ENCODE measurements at regions not wholly inside any gene's neighbourhood (a gene's known extent, or its start where the extent isn't known, plus 50 kb on each side); places are given as distances from the start of the nearest gene placed in this dataset.

GRCh38 chr18:27656167-27656778, 471.2 kb upstream of the CHST9 start:
- ChIA-PET POLR2A (no interaction called here), CTCF (no interaction called here)
- Histone ChIP-seq H3K4me3 (ENCODE audit: low read length) (no peak overlapping the region), H3K4me1 (ENCODE audit: control insufficient read depth in 2 of 2, insufficient read depth in 2 of 2, low read length in 2 of 2) (no peaks in the 10 kb centered on the region), H3K9me3 (ENCODE audit: control insufficient read depth in 2 of 3, low read length in 3 of 3) (no peaks in the 10 kb centered on the region), H3K27ac (ENCODE audit: low read depth, low read length) (no peak overlapping the region), H3K36me3 (ENCODE audit: control insufficient read depth in 2 of 3, insufficient read depth in 3 of 3, low read length in 3 of 3) (no peaks in the 10 kb centered on the region), H3K27me3 (ENCODE audit: control insufficient read depth in 2 of 2, insufficient read depth in 2 of 2, low read length in 2 of 2) (no peaks in the 10 kb centered on the region)
- Mint-ChIP-seq H3K4me3 (no peak overlapping the region), H3K36me3 (peaks cover 0 to 3% (median 0%) of the 10 kb centered on the region in 5 donors), H3K27ac (no peak overlapping the region), H3K9me3 (peaks cover 0 to 11% (median 4%) of the 10 kb centered on the region in 11 donors), H3K4me1 (no peaks in the 10 kb centered on the region), H3K27me3 (no peaks in the 10 kb centered on the region)
- ATAC-seq (no peak), DNase-seq (no peak)
- intact Hi-C loops (cut with micrococcal nuclease), result no loop called here

- H3K36me3 ChIP-seq (ENCODE audit: control insufficient read depth in 2 of 3, insufficient read depth in 3 of 3, low read length in 3 of 3), result no peaks in the 10 kb centered on the region
- H3K27ac ChIP-seq (ENCODE audit: low read depth, low read length), result no peak overlapping the region
- Mint-ChIP-seq H3K27me3 (no peaks in the 10 kb centered on the region), H3K36me3 (peaks cover 0 to 3% (median 0%) of the 10 kb centered on the region in 5 donors), H3K4me1 (no peaks in the 10 kb centered on the region), H3K4me3 (no peak overlapping the region), H3K27ac (no peak overlapping the region), H3K9me3 (peaks cover 0 to 8% (median 3%) of the 10 kb centered on the region in 11 donors)
- no peaks in the 10 kb centered on the region for H3K4me1 ChIP-seq (ENCODE audit: control insufficient read depth in 2 of 2, insufficient read depth in 2 of 2, low read length in 2 of 2)
- no peaks in the 10 kb centered on the region for H3K27me3 ChIP-seq (ENCODE audit: control insufficient read depth in 2 of 2, insufficient read depth in 2 of 2, low read length in 2 of 2)
- intact Hi-C loops (cut with micrococcal nuclease), result no loop called here
- no peak overlapping the region for H3K4me3 ChIP-seq (ENCODE audit: low read length)
- CTCF ChIA-PET, result no interaction called here
- ATAC-seq (no peak), DNase-seq (no peak)
- POLR2A ChIA-PET, result no interaction called here
- H3K9me3 ChIP-seq (ENCODE audit: control insufficient read depth in 2 of 3, low read length in 3 of 3), result no peaks in the 10 kb centered on the region
Observed at GRCh38 chr18:27653247-27653646, 468.1 kb upstream of the CHST9 start.

DNA sequence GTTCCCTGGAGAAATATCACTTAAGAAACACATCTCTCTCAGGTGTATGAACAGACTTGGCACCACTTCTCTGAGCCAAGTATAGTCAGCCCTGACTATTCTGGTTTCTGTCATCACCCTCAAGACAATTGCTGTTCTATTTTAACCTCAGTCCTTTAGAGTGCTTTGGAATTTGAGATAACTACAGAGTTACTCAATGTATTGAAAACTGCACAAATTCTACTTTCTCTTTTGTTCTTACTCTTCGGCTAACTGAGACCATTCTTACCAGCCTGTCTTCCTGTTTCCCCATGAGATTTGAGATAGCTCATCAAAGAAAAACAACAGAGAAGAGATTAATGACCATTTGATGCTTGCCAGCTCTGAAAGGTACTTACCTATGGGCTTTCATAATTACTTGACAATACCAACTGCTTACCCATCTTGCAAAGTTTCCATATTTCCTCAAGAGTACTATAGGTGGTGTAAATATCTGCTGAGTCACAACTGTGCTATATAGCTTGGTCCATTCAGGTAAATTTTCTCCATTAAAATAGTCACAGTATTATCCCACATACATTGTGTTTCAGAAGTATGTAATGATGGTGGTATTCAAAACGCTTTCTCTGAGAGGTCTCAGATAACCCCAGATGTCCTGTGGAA, 467.5 kb upstream of the CHST9 start:
- Mint-ChIP-seq H3K27ac (no peak overlapping the region), H3K4me3 (no peak overlapping the region), H3K4me1 (no peaks in the 10 kb centered on the region), H3K36me3 (peaks cover 0 to 3% (median 0%) of the 10 kb centered on the region in 5 donors), H3K9me3 (peaks cover 0 to 8% (median 3%) of the 10 kb centered on the region in 11 donors), H3K27me3 (no peaks in the 10 kb centered on the region)
- no peaks in the 10 kb centered on the region for H3K36me3 ChIP-seq (ENCODE audit: control insufficient read depth in 2 of 3, insufficient read depth in 3 of 3, low read length in 3 of 3)
- no peaks in the 10 kb centered on the region for H3K9me3 ChIP-seq (ENCODE audit: control insufficient read depth in 2 of 3, low read length in 3 of 3)
- POLR2A ChIA-PET, result no interaction called here
- H3K27ac ChIP-seq (ENCODE audit: low read depth, low read length), result no peak overlapping the region
- no peak for ATAC-seq
- CTCF ChIA-PET, result no interaction called here
- no peaks in the 10 kb centered on the region for H3K27me3 ChIP-seq (ENCODE audit: control insufficient read depth in 2 of 2, insufficient read depth in 2 of 2, low read length in 2 of 2)
- intact Hi-C loops (cut with micrococcal nuclease), result no loop called here
- no peaks in the 10 kb centered on the region for H3K4me1 ChIP-seq (ENCODE audit: control insufficient read depth in 2 of 2, insufficient read depth in 2 of 2, low read length in 2 of 2)
- H3K4me3 ChIP-seq (ENCODE audit: low read length), result no peak overlapping the region
- no peak for DNase-seq

- no peak overlapping the region for H3K4me3 Mint-ChIP-seq
- Histone ChIP-seq H3K9me3 (ENCODE audit: control insufficient read depth in 2 of 3, low read length in 3 of 3) (no peaks in the 10 kb centered on the region), H3K4me1 (ENCODE audit: control insufficient read depth in 2 of 2, insufficient read depth in 2 of 2, low read length in 2 of 2) (no peaks in the 10 kb centered on the region), H3K36me3 (ENCODE audit: control insufficient read depth in 2 of 3, insufficient read depth in 3 of 3, low read length in 3 of 3) (no peaks in the 10 kb centered on the region), H3K27ac (ENCODE audit: low read depth, low read length) (no peak overlapping the region), H3K4me3 (ENCODE audit: low read length) (no peak overlapping the region), H3K27me3 (ENCODE audit: control insufficient read depth in 2 of 2, insufficient read depth in 2 of 2, low read length in 2 of 2) (no peaks in the 10 kb centered on the region)
- ChIA-PET POLR2A (no interaction called here), CTCF (no interaction called here)
- peaks cover 0 to 5% (median 2%) of the 10 kb centered on the region in 11 donors for H3K9me3 Mint-ChIP-seq
- H3K27me3 Mint-ChIP-seq, result no peaks in the 10 kb centered on the region
- no peak for ATAC-seq
- DNase-seq, result no peak
- intact Hi-C loops (cut with micrococcal nuclease), result no loop called here
- no peak overlapping the region for H3K27ac Mint-ChIP-seq
- peaks cover 0 to 3% (median 0%) of the 10 kb centered on the region in 5 donors for H3K36me3 Mint-ChIP-seq
- H3K4me1 Mint-ChIP-seq, result no peaks in the 10 kb centered on the region
Observed at GRCh38 chr18:27649621-27650020, 464.5 kb upstream of the CHST9 start.

- ATAC-seq, result no peak
- Mint-ChIP-seq H3K27ac (no peak overlapping the region), H3K9me3 (peaks cover 0 to 15% (median 0%) of the 10 kb centered on the region in 11 donors), H3K27me3 (no peaks in the 10 kb centered on the region), H3K4me3 (no peak overlapping the region), H3K36me3 (no peaks in the 10 kb centered on the region), H3K4me1 (no peaks in the 10 kb centered on the region)
- POLR2A ChIA-PET, result no interaction called here
- intact Hi-C loops (cut with micrococcal nuclease), result no loop called here
- no peak for DNase-seq
- Histone ChIP-seq H3K4me3 (ENCODE audit: low read length) (no peak overlapping the region), H3K9me3 (ENCODE audit: control insufficient read depth in 2 of 3, low read length in 3 of 3) (no peaks in the 10 kb centered on the region), H3K27me3 (ENCODE audit: control insufficient read depth in 2 of 2, insufficient read depth in 2 of 2, low read length in 2 of 2) (no peaks in the 10 kb centered on the region), H3K36me3 (ENCODE audit: control insufficient read depth in 2 of 3, insufficient read depth in 3 of 3, low read length in 3 of 3) (no peaks in the 10 kb centered on the region), H3K4me1 (ENCODE audit: control insufficient read depth in 2 of 2, insufficient read depth in 2 of 2, low read length in 2 of 2) (no peaks in the 10 kb centered on the region), H3K27ac (ENCODE audit: low read depth, low read length) (no peak overlapping the region)
- CTCF ChIA-PET, result no interaction called here
Observed at GRCh38 chr18:27645929-27646328, 460.8 kb upstream of the CHST9 start.

GRCh38 chr18:27636576-27637085, 451.5 kb upstream of the CHST9 start:
- ATAC-seq (no peak), DNase-seq (no peak)
- POLR2A ChIA-PET, result no interaction called here
- intact Hi-C loops (cut with micrococcal nuclease), result no loop called here
- no peak overlapping the region for H3K27ac Mint-ChIP-seq
- Histone ChIP-seq H3K27ac (ENCODE audit: low read depth, low read length) (no peak overlapping the region), H3K4me3 (ENCODE audit: low read length) (no peak overlapping the region), H3K36me3 (ENCODE audit: control insufficient read depth in 2 of 3, insufficient read depth in 3 of 3, low read length in 3 of 3) (no peaks in the 10 kb centered on the region), H3K27me3 (ENCODE audit: control insufficient read depth in 2 of 2, insufficient read depth in 2 of 2, low read length in 2 of 2) (no peaks in the 10 kb centered on the region), H3K4me1 (ENCODE audit: control insufficient read depth in 2 of 2, insufficient read depth in 2 of 2, low read length in 2 of 2) (no peaks in the 10 kb centered on the region), H3K9me3 (ENCODE audit: control insufficient read depth in 2 of 3, low read length in 3 of 3) (no peaks in the 10 kb centered on the region)
- H3K27me3 Mint-ChIP-seq, result no peaks in the 10 kb centered on the region
- H3K4me1 Mint-ChIP-seq, result no peaks in the 10 kb centered on the region
- peaks cover 0 to 9% (median 1%) of the 10 kb centered on the region in 11 donors for H3K9me3 Mint-ChIP-seq
- CTCF ChIA-PET, result no interaction called here
- no peak overlapping the region for H3K4me3 Mint-ChIP-seq
- no peaks in the 10 kb centered on the region for H3K36me3 Mint-ChIP-seq

GRCh38 chr18:27632706-27633105, 447.6 kb upstream of the CHST9 start:
- no peak overlapping the region for H3K27ac Mint-ChIP-seq
- Histone ChIP-seq H3K4me3 (ENCODE audit: low read length) (no peak overlapping the region), H3K27ac (ENCODE audit: low read depth, low read length) (no peak overlapping the region), H3K27me3 (ENCODE audit: control insufficient read depth in 2 of 2, insufficient read depth in 2 of 2, low read length in 2 of 2) (no peaks in the 10 kb centered on the region), H3K36me3 (ENCODE audit: control insufficient read depth in 2 of 3, insufficient read depth in 3 of 3, low read length in 3 of 3) (no peaks in the 10 kb centered on the region), H3K4me1 (ENCODE audit: control insufficient read depth in 2 of 2, insufficient read depth in 2 of 2, low read length in 2 of 2) (no peaks in the 10 kb centered on the region), H3K9me3 (ENCODE audit: control insufficient read depth in 2 of 3, low read length in 3 of 3) (no peaks in the 10 kb centered on the region)
- DNase-seq (no peak), ATAC-seq (no peak)
- no peak overlapping the region for H3K4me3 Mint-ChIP-seq
- POLR2A ChIA-PET, result no interaction called here
- intact Hi-C loops (cut with micrococcal nuclease), result no loop called here
- peaks cover 0 to 10% (median 0%) of the 10 kb centered on the region in 11 donors for H3K9me3 Mint-ChIP-seq
- no peaks in the 10 kb centered on the region for H3K36me3 Mint-ChIP-seq
- H3K4me1 Mint-ChIP-seq, result no peaks in the 10 kb centered on the region
- CTCF ChIA-PET, result no interaction called here
- no peaks in the 10 kb centered on the region for H3K27me3 Mint-ChIP-seq

Measured in naive thymus-derived CD4-positive, alpha-beta T cell (primary cell).